ENCODE measurements at regions not wholly inside any gene's neighbourhood (a gene's known extent, or its start where the extent isn't known, plus 50 kb on each side); places are given as distances from the start of the nearest gene placed in this dataset.

DNA sequence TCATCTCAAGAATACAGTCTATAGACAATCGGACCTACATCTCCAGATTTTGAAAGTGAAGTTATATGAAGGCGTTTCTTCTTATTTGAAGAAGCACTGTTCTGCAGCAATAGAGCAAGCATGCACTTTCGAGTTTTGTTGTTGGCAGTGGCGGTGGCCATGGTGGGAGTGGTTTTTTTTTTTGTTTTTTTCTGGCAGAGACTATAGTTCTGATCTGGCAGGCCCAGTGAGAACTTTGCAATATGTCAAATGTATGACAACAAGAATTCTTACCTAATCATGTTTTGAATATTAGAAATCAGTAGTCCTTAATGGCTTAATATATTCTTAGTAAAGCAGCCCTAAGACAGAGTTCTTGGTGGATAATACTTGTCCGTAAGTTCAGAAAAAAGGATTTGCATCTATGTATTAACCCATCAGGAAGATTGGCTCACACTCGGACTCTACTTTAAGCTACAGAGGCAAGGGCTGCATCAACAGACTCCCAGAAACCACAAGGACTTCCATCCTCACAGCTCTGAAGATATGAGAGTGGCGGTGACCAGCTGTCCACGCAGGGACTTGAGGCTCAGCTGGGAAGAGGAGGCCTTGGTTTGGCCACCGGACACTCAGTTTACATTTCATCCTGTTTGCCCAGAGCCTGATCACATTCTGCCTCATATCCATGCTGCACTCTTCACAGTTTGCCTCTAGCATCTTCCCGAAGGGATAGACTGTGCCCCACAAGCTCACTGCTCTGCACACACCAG, 124.1 kb upstream of the THBS1 start:
- TF ChIP-seq JUND (IDR thresholded peaks at IDR 0.05; ENCODE audit: low read depth), result no peak
- no peak for DNase-seq (ENCODE audit: low read depth in 1 of 2, low spot score in 1 of 2)
- in situ Hi-C loops (cut with HindIII; ENCODE audit: low pct_unique_long_range_greater_than_20kb, low sequenced_read_pairs), result no loop called here

DNA sequence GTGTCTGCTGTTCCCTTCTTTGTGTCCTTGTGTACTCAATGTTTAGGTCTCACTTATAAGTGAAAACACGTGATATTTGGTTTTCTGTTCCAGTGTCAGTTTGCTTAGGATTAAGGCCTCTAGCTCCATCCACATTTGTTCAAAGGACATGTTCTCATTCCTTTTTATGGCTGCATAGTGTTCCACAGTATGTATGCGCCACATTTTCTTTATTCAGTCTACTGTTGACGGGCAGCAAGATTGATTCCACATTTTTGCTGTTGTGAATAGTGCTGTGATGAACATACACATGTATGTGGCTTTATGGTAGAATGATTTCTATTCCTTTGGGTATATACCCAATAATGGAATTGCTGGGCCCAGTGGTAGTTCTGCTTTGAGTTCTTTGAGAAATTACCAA, 122.7 kb upstream of the THBS1 start:
- TF ChIP-seq JUND (IDR thresholded peaks at IDR 0.05; ENCODE audit: low read depth), result no peak

DNA sequence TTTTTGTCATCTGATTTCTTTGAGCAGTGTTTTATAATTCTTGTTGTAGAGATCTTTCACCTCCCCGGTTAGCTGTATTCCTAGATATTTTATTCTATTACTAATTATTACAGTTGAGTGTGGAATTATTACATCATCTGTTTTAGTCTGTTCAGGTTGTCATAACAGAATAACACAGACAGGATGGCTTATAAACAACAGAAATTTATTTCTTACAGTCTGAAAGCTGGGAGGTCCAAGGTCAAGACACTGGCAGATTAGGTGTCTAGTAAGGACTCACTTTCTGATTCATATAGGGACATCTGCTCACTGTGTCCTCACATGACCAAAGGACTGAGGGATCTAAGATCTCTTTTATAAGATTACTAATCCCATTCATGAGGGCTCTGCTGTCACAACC, 121.3 kb upstream of the THBS1 start:
- in situ Hi-C loops (cut with HindIII; ENCODE audit: low pct_unique_long_range_greater_than_20kb, low sequenced_read_pairs), result no loop called here
- TF ChIP-seq JUND (IDR thresholded peaks at IDR 0.05; ENCODE audit: low read depth), result no peak
- no peak for DNase-seq (ENCODE audit: low read depth in 1 of 2, low spot score in 1 of 2)

More for the DNA sequence above, 122.7 kb upstream of the THBS1 start:
- DNase-seq (ENCODE audit: low read depth in 1 of 2, low spot score in 1 of 2), result no peak
- in situ Hi-C loops (cut with HindIII; ENCODE audit: low pct_unique_long_range_greater_than_20kb, low sequenced_read_pairs), result no loop called here

DNA sequence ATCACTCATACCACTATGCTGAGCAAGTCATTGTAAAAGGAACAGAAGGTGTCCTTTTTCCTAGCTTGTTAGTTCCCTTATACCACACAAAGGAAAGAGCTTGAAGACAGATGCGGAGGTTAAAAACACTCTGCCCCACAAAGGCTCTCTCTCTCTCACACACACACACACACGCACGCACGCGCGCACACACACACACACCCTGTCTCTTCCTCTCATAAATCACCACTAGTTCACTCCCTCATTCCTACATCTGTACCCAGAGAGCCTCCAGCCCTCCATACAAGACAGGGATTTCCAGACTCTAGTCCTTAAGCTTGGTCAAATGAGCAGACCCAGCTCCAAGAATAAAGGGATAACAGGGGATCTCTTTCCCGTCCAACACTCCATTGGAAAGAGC, 120.1 kb upstream of the THBS1 start:
- no peak for TF ChIP-seq JUND (IDR thresholded peaks at IDR 0.05; ENCODE audit: low read depth)
- in situ Hi-C loops (cut with HindIII; ENCODE audit: low pct_unique_long_range_greater_than_20kb, low sequenced_read_pairs), result no loop called here
- no peak for DNase-seq (ENCODE audit: low read depth in 1 of 2, low spot score in 1 of 2)

DNA sequence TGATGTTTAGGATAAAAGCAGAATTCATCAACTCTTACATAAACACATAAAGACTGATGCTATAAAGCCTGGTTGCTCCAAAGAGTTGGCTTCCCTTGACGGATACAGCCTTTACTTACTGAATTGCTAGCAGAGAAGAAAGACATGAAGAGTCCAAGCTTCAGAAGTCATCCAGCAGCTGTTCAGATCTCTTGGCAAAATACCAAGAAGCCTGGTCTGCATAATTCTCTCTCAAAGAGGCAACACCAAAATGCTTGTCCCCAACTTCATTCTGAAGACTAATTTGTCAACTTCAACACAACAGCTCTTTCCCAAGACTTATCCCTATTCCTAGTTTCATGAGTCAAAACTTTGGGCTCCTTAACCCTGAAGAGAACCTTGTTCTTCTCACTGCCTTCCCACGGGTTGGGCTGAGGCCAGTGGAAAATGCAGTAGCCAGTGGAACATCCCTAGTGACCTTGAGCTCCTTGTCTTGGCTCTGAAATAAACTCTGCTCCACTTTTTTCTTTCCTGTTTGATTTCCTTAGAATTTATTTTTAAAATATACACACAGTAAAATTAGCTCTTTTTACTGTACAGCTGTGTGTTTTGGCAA, 119.2 kb upstream of the THBS1 start:
- no peak for TF ChIP-seq JUND (IDR thresholded peaks at IDR 0.05; ENCODE audit: low read depth)
- DNase-seq (ENCODE audit: low read depth in 1 of 2, low spot score in 1 of 2), result no peak
- in situ Hi-C loops (cut with HindIII; ENCODE audit: low pct_unique_long_range_greater_than_20kb, low sequenced_read_pairs), result no loop called here

DNA sequence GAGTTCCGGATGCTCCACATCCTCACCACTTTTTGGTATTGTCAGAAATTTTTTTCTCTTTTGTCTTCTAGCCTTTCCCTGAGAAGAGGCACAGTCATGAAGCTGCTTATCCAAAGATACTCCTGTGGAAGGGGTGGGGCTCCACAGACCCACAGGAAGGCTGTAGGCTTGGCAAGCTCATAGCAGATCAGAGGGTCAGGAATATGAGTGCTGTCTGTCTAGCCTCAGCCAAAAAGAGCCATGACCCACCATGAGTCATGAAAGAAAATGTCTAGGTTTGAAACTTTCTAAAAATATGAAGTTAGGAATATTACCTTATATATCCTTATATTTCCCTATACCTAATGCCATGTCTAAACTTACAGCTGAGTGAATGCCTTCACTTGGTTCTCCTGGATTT, 118.2 kb upstream of the THBS1 start:
- no peak for TF ChIP-seq JUND (IDR thresholded peaks at IDR 0.05; ENCODE audit: low read depth)
- DNase-seq (ENCODE audit: low read depth in 1 of 2, low spot score in 1 of 2), result no peak
- in situ Hi-C loops (cut with HindIII; ENCODE audit: low pct_unique_long_range_greater_than_20kb, low sequenced_read_pairs), result no loop called here

DNA sequence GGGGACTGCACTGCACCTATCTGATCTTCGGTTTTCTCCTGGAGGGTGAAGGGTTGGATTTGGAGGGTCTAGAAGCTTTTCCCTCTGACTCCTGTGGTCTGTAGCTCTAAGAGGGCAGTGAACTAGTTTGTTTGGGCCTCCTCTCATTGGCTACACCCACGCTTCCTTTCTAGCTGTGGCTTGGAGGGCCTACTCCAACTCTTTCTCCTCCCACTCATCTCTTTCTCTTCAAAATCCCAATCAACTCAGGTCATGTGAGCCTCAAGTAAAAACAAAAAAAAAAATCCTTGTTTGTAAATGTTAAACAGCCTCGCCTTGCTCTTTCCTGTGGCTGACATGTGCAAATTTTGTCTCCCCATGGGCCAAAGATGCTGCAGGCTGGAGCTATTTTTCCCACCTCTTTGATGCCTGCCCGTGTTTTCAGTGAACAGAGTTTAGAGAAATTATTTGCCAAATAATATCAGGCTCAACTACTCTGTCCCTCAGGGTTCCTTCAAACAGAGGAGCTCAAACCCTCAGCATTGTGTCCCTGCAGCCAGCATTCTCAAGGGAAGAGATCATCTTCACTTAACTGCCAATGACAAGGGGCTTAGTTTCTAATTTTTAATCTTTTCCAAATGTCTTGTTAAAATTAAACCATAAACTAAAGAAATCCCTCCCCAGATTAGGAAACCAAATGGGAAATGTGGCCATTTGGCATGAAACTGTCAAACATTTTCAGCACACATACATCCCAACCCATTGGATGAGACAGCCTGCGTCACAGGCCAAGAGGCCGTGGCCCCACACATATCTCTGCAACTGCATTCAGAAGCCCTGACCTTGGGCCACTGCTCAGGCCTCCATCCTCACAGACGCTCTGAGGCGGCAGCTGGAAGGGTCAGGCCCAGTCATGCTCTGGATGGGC, 114.8 kb upstream of the THBS1 start:
- TF ChIP-seq JUND (IDR thresholded peaks at IDR 0.05; ENCODE audit: low read depth), result no peak
- in situ Hi-C loops (cut with HindIII; ENCODE audit: low pct_unique_long_range_greater_than_20kb, low sequenced_read_pairs), result no loop called here
- no peak for DNase-seq (ENCODE audit: low read depth in 1 of 2, low spot score in 1 of 2)

DNA sequence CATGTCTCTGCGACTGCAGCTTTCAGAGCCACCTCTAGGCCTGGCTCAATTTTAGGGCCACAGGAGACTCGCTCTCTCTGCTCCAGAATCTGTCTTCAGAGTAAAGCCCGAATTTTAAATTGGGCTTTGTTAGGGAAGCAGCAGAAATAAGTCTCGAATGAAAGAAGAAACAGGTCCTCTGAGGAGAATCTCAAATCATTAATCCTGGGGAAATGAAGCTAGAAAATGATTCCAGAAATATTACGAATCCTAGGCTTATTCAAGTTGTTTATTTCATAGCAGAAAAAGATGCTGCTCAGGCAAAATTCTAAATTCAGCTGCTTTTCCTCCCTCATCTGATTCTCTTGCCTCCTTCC, 114.2 kb upstream of the THBS1 start:
- TF ChIP-seq JUND (IDR thresholded peaks at IDR 0.05; ENCODE audit: low read depth), result no peak
- no peak for DNase-seq (ENCODE audit: low read depth in 1 of 2, low spot score in 1 of 2)
- in situ Hi-C loops (cut with HindIII; ENCODE audit: low pct_unique_long_range_greater_than_20kb, low sequenced_read_pairs), result no loop called here

DNA sequence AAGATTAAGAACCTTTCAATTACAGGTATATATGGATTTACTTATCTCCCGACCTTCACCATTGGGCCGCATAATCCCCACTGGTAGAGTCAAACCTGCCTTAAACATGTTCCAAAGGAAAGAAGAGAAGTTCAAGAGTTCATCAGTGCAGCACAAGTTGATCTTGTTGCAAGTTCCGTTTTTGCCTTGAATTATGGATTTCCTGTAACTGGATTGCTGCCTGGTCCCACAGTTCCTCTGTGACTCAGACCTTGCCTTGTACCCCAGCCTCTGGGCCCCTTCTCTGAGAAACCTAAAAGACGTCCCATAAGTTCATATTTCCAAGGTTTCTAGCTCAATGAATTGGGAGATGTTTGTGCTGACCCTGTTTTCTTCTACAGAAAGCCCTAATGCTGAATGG, 112.5 kb upstream of the THBS1 start:
- DNase-seq (ENCODE audit: low read depth in 1 of 2, low spot score in 1 of 2), result no peak
- TF ChIP-seq JUND (IDR thresholded peaks at IDR 0.05; ENCODE audit: low read depth), result no peak
- in situ Hi-C loops (cut with HindIII; ENCODE audit: low pct_unique_long_range_greater_than_20kb, low sequenced_read_pairs), result no loop called here

DNA sequence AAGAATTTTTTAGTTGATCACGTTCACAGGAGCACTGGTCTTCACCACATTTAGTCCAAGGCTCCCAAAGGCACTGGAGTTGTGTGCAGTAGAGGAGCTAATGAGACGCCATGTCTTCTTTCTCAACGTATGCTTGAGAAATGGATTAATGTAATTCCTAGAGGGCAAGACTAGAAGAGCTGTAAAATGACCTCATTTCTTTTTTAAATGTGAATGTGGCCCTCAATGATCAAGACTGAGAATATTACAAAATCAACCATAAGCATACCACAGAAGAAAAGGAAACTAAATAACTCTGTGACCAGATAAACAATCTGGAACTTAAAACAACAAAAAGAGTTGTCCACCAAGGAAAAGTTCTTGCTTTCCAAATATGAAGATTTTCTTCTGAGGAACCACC, 112.1 kb upstream of the THBS1 start:
- no peak for TF ChIP-seq JUND (IDR thresholded peaks at IDR 0.05; ENCODE audit: low read depth)
- no peak for DNase-seq (ENCODE audit: low read depth in 1 of 2, low spot score in 1 of 2)
- in situ Hi-C loops (cut with HindIII; ENCODE audit: low pct_unique_long_range_greater_than_20kb, low sequenced_read_pairs), result no loop called here

DNA sequence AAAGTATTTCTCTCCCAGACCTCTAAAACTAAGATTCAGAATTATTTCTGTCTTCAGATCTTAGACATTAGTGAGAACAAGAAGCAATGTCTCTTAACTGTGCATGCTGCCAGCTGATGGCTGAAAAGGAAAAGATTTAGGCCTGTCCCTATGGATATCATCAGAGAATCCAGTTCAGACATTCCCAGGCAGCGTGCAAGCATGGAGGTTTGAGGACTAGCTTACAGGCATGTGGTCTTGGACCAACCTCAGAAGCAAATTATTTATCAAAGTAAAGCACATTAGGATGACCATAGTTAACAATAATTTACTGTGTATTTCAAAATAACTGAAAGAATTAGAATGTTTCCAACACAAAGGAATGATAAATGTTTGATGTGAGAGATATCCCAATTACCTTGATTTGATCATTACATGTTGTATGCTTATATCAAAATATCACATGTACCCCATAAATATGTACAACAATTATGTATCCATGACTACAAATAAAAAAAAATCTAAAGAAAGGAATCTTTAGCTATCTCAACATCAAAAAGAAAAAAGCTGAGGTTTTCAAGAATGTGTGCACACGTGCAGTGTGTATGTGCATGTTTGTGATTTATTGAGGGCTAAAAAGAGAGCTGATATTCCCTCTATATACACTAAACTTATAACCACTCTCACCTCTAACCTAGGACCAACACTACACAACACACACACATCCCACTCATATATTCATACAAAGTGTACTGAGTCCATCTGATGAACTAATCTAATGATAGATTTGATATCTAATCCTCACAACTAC, 108.9 kb upstream of the THBS1 start:
- TF ChIP-seq JUND (IDR thresholded peaks at IDR 0.05; ENCODE audit: low read depth), result no peak
- no peak for DNase-seq (ENCODE audit: low read depth in 1 of 2, low spot score in 1 of 2)
- in situ Hi-C loops (cut with HindIII; ENCODE audit: low pct_unique_long_range_greater_than_20kb, low sequenced_read_pairs), result no loop called here

DNA sequence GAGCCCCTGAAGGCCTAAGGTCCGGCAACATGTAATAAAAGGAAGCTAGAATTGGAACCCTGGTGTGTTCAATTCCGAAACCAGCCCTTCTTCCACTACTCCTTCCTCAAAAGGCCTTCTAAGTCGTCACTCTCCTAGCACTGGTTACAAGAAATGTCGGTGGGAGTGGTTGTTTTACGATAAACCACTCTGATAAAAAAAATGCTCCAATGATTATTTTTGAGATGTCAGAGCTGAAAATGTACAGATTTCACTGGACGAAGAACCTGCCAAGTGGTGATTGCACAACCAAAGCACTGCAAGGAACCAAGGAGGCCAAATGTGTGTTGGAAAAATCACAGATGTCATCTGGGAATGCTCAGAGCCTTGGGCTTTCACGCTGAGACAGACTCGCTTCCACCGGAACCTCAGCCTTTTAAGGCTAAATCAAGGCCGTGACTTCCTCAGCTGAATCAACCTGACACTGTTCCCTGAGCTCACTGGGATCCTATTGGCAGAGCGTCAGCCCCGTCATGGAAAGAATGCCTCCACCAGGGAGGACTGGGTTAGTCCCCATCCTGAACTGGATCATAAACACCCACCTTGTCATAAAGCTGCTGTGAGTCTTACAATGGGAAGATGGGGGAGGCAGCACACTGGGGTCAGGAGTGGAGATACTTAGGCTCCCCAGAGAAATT, 108.1 kb upstream of the THBS1 start:
- in situ Hi-C loops (cut with HindIII; ENCODE audit: low pct_unique_long_range_greater_than_20kb, low sequenced_read_pairs), result no loop called here
- no peak for TF ChIP-seq JUND (IDR thresholded peaks at IDR 0.05; ENCODE audit: low read depth)
- DNase-seq (ENCODE audit: low read depth in 1 of 2, low spot score in 1 of 2), result no peak
